ENCODE measurements at regions not wholly inside any gene's neighbourhood (a gene's known extent, or its start where the extent isn't known, plus 50 kb on each side); places are given as distances from the start of the nearest gene placed in this dataset.

DNA sequence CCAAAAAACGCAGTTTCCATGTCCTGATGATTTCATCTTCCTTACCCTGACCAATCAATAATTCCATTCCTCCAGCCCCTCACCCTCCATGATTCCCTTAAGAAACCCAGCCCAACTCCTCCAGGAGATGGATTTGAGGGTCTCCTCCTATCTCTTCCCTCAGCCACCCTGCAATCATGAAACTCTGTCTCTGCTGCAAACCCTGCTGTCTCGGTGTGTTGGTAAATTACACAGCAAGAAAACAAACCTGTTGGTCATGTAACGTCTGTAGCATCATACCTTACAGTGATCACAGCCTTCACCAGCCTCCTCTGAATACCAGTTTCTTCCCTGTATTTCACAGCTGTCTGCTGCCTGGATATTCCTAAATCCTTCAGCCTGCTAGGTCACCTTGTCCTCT, 300.7 kb upstream of the NEBL start:
- Histone ChIP-seq H3K9ac (ENCODE audit: low read depth in 1 of 2, low read length in 2 of 2) (no peak overlapping the region), H3K36me3 (ENCODE audit: control insufficient read depth in 2 of 2, insufficient read depth in 2 of 2, low read length in 2 of 2) (no peaks in the 10 kb centered on the region), H3K4me1 (ENCODE audit: control insufficient read depth in 2 of 2, insufficient read depth in 2 of 2, low read length in 2 of 2) (peaks cover 0 to 6% of the 10 kb centered on the region in 2 donors), H3K27me3 (ENCODE audit: control insufficient read depth in 2 of 2, insufficient read depth in 2 of 2, low read length in 2 of 2) (no peaks in the 10 kb centered on the region), H3K27ac (ENCODE audit: low read depth in 2 of 2, low read length in 2 of 2) (no peak overlapping the region), H3K4me3 (ENCODE audit: low read length in 2 of 2) (no peak overlapping the region), H3K9me3 (ENCODE audit: control insufficient read depth in 2 of 2, low read length in 2 of 2) (peaks cover 4 to 6% of the 10 kb centered on the region in 2 donors)

DNA sequence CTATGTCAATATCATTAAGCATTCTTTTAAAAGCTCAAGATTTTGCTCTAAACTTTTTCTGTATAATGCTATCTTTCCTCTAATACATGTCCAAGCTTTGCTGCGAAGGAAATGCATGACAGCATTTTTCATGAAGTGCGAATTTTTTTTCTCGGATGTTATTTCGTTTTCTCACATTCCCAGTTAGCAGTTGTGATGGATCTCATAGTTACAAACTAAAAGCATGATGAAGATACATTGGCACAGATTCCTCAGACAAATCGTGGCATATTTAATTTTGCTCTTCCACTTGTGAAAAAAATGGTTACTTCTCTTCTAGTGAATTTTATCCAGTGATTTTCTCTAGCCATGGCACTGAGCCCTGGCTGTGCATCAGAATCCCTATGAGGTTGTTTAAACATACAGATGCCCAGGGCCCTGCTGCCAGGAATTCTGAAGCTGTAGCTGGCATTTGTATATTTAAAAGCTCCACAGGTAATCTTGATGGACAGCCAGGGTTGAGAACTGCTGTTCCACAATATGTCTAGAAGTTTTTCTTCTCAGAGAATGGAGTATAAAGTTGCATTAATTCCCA, 299.8 kb upstream of the NEBL start:
- Histone ChIP-seq H3K27me3 (ENCODE audit: control insufficient read depth in 2 of 2, insufficient read depth in 2 of 2, low read length in 2 of 2) (no peaks in the 10 kb centered on the region), H3K9me3 (ENCODE audit: control insufficient read depth in 2 of 2, low read length in 2 of 2) (peaks cover 4 to 6% of the 10 kb centered on the region in 2 donors), H3K9ac (ENCODE audit: low read depth in 1 of 2, low read length in 2 of 2) (no peak overlapping the region), H3K4me3 (ENCODE audit: low read length in 2 of 2) (no peak overlapping the region), H3K27ac (ENCODE audit: low read depth in 2 of 2, low read length in 2 of 2) (no peak overlapping the region), H3K4me1 (ENCODE audit: control insufficient read depth in 2 of 2, insufficient read depth in 2 of 2, low read length in 2 of 2) (peaks cover 0 to 6% of the 10 kb centered on the region in 2 donors), H3K36me3 (ENCODE audit: control insufficient read depth in 2 of 2, insufficient read depth in 2 of 2, low read length in 2 of 2) (no peaks in the 10 kb centered on the region)

DNA sequence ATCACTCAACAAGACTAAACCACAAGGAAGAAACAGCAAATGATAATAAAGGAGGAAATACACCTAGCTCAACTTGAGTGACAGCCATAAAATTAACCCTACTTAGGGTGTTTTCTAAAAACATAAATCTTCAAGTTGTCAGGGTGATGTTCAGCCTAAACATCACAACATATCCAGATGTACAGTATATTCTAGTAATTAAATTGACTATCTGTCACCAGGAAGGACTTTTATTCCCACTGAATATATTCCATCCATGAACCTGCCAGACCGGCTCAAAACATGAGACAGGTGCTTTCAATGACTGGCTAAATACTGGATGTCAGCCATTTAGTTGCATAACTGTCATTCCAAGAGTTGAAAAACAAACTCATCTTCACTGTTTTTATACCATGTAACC, 298.1 kb upstream of the NEBL start:
- Histone ChIP-seq H3K36me3 (ENCODE audit: control insufficient read depth in 2 of 2, insufficient read depth in 2 of 2, low read length in 2 of 2) (no peaks in the 10 kb centered on the region), H3K27ac (ENCODE audit: low read depth in 2 of 2, low read length in 2 of 2) (no peak overlapping the region), H3K9ac (ENCODE audit: low read depth in 1 of 2, low read length in 2 of 2) (no peak overlapping the region), H3K4me1 (ENCODE audit: control insufficient read depth in 2 of 2, insufficient read depth in 2 of 2, low read length in 2 of 2) (peaks cover 0 to 6% of the 10 kb centered on the region in 2 donors), H3K27me3 (ENCODE audit: control insufficient read depth in 2 of 2, insufficient read depth in 2 of 2, low read length in 2 of 2) (no peaks in the 10 kb centered on the region), H3K4me3 (ENCODE audit: low read length in 2 of 2) (no peak overlapping the region), H3K9me3 (ENCODE audit: control insufficient read depth in 2 of 2, low read length in 2 of 2) (peaks cover 4 to 6% of the 10 kb centered on the region in 2 donors)

DNA sequence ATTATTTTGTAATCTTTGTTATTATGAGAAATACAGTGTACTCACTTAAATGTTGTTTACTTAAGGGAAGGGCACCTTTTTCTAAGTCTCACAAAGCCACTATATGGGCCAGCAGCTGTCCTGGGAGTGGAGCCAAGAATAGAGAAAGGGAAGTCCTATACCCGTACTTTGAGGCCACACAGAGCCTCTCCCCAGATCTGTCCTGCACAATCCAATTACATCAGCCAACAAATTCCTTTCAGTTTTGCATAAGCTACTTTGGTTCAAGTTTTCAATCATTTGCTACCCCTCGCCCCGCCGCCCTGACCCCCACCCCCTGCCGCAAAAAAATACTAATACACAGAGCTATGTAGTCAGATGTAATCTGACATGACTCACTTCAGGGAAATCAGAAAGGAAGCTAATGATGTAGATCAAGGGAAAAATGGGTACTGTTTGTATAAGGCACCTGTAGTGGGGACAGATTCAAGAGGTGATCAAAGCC, 297.4 kb upstream of the NEBL start:
- H3K4me1 ChIP-seq (ENCODE audit: control insufficient read depth in 2 of 2, insufficient read depth in 2 of 2, low read length in 2 of 2), result peaks cover 0 to 6% of the 10 kb centered on the region in 2 donors
- no peak overlapping the region for H3K4me3 ChIP-seq (ENCODE audit: low read length in 2 of 2)
- no peak overlapping the region for H3K9ac ChIP-seq (ENCODE audit: low read depth in 1 of 2, low read length in 2 of 2)
- H3K27me3 ChIP-seq (ENCODE audit: control insufficient read depth in 2 of 2, insufficient read depth in 2 of 2, low read length in 2 of 2), result no peaks in the 10 kb centered on the region
- H3K27ac ChIP-seq (ENCODE audit: low read depth in 2 of 2, low read length in 2 of 2), result peak overlapping the region; percentile 7 to 61
- no peaks in the 10 kb centered on the region for H3K36me3 ChIP-seq (ENCODE audit: control insufficient read depth in 2 of 2, insufficient read depth in 2 of 2, low read length in 2 of 2)
- H3K9me3 ChIP-seq (ENCODE audit: control insufficient read depth in 2 of 2, low read length in 2 of 2), result peaks cover 4 to 6% of the 10 kb centered on the region in 2 donors

DNA sequence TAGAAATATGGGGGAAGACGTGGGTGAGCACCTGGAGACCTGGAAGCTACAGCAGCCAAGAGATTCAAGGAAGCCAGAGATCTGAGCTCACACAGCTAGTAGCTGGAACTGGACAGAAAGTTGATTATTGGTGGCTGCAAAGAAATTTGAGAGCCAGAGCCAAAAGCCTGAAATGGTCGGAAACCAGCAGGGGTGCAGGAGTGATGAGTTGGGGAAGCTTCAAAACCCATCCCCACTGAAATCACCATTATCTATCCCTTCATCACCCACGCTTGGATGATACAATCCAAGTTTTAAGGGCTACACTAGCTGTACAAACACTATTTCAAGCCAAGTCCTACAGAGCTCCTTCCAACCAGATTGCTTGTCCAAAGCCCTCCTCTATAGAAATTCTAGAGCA, 296.1 kb upstream of the NEBL start:
- H3K9me3 ChIP-seq (ENCODE audit: control insufficient read depth in 2 of 2, low read length in 2 of 2), result peaks cover 4 to 6% of the 10 kb centered on the region in 2 donors
- peaks cover 0 to 6% of the 10 kb centered on the region in 2 donors for H3K4me1 ChIP-seq (ENCODE audit: control insufficient read depth in 2 of 2, insufficient read depth in 2 of 2, low read length in 2 of 2)
- H3K9ac ChIP-seq (ENCODE audit: low read depth in 1 of 2, low read length in 2 of 2), result no peak overlapping the region
- no peaks in the 10 kb centered on the region for H3K36me3 ChIP-seq (ENCODE audit: control insufficient read depth in 2 of 2, insufficient read depth in 2 of 2, low read length in 2 of 2)
- no peak overlapping the region for H3K4me3 ChIP-seq (ENCODE audit: low read length in 2 of 2)
- H3K27me3 ChIP-seq (ENCODE audit: control insufficient read depth in 2 of 2, insufficient read depth in 2 of 2, low read length in 2 of 2), result no peaks in the 10 kb centered on the region
- H3K27ac ChIP-seq (ENCODE audit: low read depth in 2 of 2, low read length in 2 of 2), result no peak overlapping the region

DNA sequence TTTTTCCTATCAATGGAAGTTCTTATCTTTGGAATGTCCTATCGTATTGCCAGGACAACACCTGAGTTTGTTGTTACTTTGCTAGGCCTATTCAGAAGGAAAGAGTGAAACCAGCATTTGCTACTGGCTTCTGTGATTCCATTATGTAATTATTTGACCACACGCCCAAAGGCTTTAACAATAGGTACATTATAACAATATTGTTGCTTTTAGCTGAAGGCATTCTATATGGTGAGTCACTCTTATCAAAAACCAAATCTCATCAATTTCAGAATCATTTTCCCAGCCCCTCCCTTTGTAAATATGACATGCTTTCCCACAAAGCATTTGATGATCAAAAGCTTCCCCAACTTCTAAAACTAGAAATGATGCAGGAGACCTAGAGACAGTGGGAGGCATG, 294.4 kb upstream of the NEBL start:
- Histone ChIP-seq H3K9ac (ENCODE audit: low read depth in 1 of 2, low read length in 2 of 2) (no peak overlapping the region), H3K4me3 (ENCODE audit: low read length in 2 of 2) (no peak overlapping the region), H3K9me3 (ENCODE audit: control insufficient read depth in 2 of 2, low read length in 2 of 2) (no peaks in the 10 kb centered on the region), H3K4me1 (ENCODE audit: control insufficient read depth in 2 of 2, insufficient read depth in 2 of 2, low read length in 2 of 2) (peaks cover 0 to 6% of the 10 kb centered on the region in 2 donors), H3K27me3 (ENCODE audit: control insufficient read depth in 2 of 2, insufficient read depth in 2 of 2, low read length in 2 of 2) (no peaks in the 10 kb centered on the region), H3K27ac (ENCODE audit: low read depth in 2 of 2, low read length in 2 of 2) (no peak overlapping the region), H3K36me3 (ENCODE audit: control insufficient read depth in 2 of 2, insufficient read depth in 2 of 2, low read length in 2 of 2) (no peaks in the 10 kb centered on the region)

DNA sequence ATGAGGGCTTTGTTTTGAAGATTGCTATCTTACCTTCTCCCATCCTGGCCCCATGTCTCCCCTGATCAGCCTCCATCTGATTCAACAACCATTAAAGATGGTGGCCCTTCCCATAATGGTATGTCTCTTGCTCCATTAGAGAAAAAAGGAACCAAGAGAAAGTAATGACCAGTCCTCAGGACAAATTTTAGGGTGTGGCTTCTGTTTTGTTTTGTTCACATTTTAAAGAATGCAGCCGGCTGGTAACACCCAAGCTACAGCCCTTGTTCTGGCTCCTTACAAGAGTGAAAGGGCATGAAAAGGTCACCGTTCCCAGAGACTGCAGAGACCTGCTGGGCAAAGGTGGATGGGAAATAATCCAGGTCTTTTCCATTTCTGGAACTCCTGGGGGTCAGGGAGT, 287.9 kb upstream of the NEBL start:
- Histone ChIP-seq H3K9me3 (ENCODE audit: control insufficient read depth in 2 of 2, low read length in 2 of 2) (no peaks in the 10 kb centered on the region), H3K9ac (ENCODE audit: low read depth in 1 of 2, low read length in 2 of 2) (no peak overlapping the region), H3K4me1 (ENCODE audit: control insufficient read depth in 2 of 2, insufficient read depth in 2 of 2, low read length in 2 of 2) (no peaks in the 10 kb centered on the region), H3K27ac (ENCODE audit: low read depth in 2 of 2, low read length in 2 of 2) (no peak overlapping the region), H3K4me3 (ENCODE audit: low read length in 2 of 2) (no peak overlapping the region), H3K27me3 (ENCODE audit: control insufficient read depth in 2 of 2, insufficient read depth in 2 of 2, low read length in 2 of 2) (no peaks in the 10 kb centered on the region), H3K36me3 (ENCODE audit: control insufficient read depth in 2 of 2, insufficient read depth in 2 of 2, low read length in 2 of 2) (no peaks in the 10 kb centered on the region)

DNA sequence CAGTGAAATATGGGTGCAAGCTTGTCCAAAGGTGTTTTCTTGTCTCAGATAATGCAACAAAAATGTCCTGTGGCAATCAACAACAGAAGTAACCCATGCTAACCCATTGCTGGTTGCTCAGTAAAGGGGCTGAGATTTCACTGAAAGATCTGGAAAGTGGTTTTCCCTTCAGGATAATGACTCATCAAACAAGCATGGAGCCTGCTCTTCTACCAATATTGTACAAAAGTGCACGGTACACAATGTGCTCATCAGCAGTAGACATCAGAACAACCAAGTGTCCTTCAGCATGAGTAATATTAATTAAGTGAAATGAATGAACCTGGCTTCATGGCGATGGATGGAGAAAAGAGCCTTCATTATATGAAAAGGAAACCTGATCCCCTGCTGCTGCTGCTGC, 287.1 kb upstream of the NEBL start:
- Histone ChIP-seq H3K4me3 (ENCODE audit: low read length in 2 of 2) (no peak overlapping the region), H3K9me3 (ENCODE audit: control insufficient read depth in 2 of 2, low read length in 2 of 2) (no peaks in the 10 kb centered on the region), H3K9ac (ENCODE audit: low read depth in 1 of 2, low read length in 2 of 2) (no peak overlapping the region), H3K27me3 (ENCODE audit: control insufficient read depth in 2 of 2, insufficient read depth in 2 of 2, low read length in 2 of 2) (no peaks in the 10 kb centered on the region), H3K36me3 (ENCODE audit: control insufficient read depth in 2 of 2, insufficient read depth in 2 of 2, low read length in 2 of 2) (no peaks in the 10 kb centered on the region), H3K4me1 (ENCODE audit: control insufficient read depth in 2 of 2, insufficient read depth in 2 of 2, low read length in 2 of 2) (no peaks in the 10 kb centered on the region), H3K27ac (ENCODE audit: low read depth in 2 of 2, low read length in 2 of 2) (no peak overlapping the region)

DNA sequence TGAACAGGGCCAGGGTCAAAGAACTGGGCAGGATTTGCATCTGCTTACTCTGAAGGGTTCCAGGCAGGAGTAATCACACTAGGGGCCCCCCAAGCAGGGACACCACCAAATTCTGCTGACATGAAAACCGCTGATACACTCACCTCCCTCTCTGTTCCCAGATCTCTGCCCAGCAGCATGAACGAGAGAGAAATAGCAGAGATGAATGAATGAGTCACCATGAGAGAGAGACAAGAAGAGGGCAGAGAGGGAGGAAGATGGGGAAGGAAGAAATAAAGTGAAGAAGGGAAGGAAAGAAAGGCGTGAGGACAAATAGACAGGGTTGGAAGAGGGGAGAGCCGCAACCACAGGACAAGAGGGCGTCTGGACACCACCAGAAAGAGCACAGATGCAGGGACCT, 285.9 kb upstream of the NEBL start:
- no peaks in the 10 kb centered on the region for H3K9me3 ChIP-seq (ENCODE audit: control insufficient read depth in 2 of 2, low read length in 2 of 2)
- H3K4me3 ChIP-seq (ENCODE audit: low read length in 2 of 2), result no peak overlapping the region
- H3K36me3 ChIP-seq (ENCODE audit: control insufficient read depth in 2 of 2, insufficient read depth in 2 of 2, low read length in 2 of 2), result no peaks in the 10 kb centered on the region
- H3K4me1 ChIP-seq (ENCODE audit: control insufficient read depth in 2 of 2, insufficient read depth in 2 of 2, low read length in 2 of 2), result no peaks in the 10 kb centered on the region
- no peak overlapping the region for H3K9ac ChIP-seq (ENCODE audit: low read depth in 1 of 2, low read length in 2 of 2)
- no peak overlapping the region for H3K27ac ChIP-seq (ENCODE audit: low read depth in 2 of 2, low read length in 2 of 2)
- no peaks in the 10 kb centered on the region for H3K27me3 ChIP-seq (ENCODE audit: control insufficient read depth in 2 of 2, insufficient read depth in 2 of 2, low read length in 2 of 2)

DNA sequence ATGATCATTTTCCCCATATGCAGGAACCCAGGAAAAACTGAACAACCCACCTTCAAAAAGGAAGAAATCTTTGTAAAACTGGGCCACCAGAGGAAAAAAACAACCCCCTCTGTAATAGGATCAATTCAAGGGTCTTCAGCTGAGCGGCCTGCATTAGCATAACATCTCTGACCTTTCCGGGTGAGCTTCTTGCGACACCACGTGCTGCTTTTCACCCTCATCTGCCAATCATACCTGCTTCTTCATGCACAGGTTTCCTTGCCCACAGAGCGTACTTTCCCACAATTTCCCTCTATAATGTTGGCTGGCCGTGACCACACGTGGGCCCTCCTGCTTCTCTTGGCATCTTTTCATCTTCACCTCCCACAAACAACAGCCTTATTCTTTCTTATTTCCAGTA, 284.3 kb upstream of the NEBL start:
- Histone ChIP-seq H3K4me3 (ENCODE audit: low read length in 2 of 2) (no peak overlapping the region), H3K36me3 (ENCODE audit: control insufficient read depth in 2 of 2, insufficient read depth in 2 of 2, low read length in 2 of 2) (no peaks in the 10 kb centered on the region), H3K9ac (ENCODE audit: low read depth in 1 of 2, low read length in 2 of 2) (no peak overlapping the region), H3K27ac (ENCODE audit: low read depth in 2 of 2, low read length in 2 of 2) (no peak overlapping the region), H3K4me1 (ENCODE audit: control insufficient read depth in 2 of 2, insufficient read depth in 2 of 2, low read length in 2 of 2) (no peaks in the 10 kb centered on the region), H3K9me3 (ENCODE audit: control insufficient read depth in 2 of 2, low read length in 2 of 2) (no peaks in the 10 kb centered on the region), H3K27me3 (ENCODE audit: control insufficient read depth in 2 of 2, insufficient read depth in 2 of 2, low read length in 2 of 2) (no peaks in the 10 kb centered on the region)

DNA sequence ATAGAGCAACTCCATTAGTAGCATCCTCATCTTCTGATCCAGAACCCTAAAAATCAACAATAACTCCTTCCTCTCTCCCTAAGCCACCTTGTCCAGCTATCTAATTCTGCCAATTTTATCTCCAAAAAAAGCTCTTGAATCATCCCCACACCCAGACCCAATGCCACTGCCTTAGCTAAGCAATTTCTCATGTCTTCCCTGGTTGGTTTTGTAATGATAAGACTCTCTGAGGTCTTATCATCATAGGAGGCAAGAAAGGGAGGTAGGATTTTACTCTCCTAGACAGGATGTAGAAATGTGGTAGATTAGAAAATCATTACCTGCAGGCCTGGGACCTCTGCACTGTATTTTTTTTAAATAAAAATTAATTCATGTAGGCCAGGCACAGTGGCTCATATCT, 283.5 kb upstream of the NEBL start:
- H3K36me3 ChIP-seq (ENCODE audit: control insufficient read depth in 2 of 2, insufficient read depth in 2 of 2, low read length in 2 of 2), result no peaks in the 10 kb centered on the region
- no peak overlapping the region for H3K9ac ChIP-seq (ENCODE audit: low read depth in 1 of 2, low read length in 2 of 2)
- H3K27me3 ChIP-seq (ENCODE audit: control insufficient read depth in 2 of 2, insufficient read depth in 2 of 2, low read length in 2 of 2), result no peaks in the 10 kb centered on the region
- H3K4me1 ChIP-seq (ENCODE audit: control insufficient read depth in 2 of 2, insufficient read depth in 2 of 2, low read length in 2 of 2), result no peaks in the 10 kb centered on the region
- H3K4me3 ChIP-seq (ENCODE audit: low read length in 2 of 2), result no peak overlapping the region
- H3K9me3 ChIP-seq (ENCODE audit: control insufficient read depth in 2 of 2, low read length in 2 of 2), result no peaks in the 10 kb centered on the region
- H3K27ac ChIP-seq (ENCODE audit: low read depth in 2 of 2, low read length in 2 of 2), result no peak overlapping the region

All from mucosa of rectum (tissue), 2 donors.